Activated T-cell treated with anti-CD3 and anti-CD28 coated beads, Interleukin-2, amount 50 U/mL, for 24 hours (primary cell): ENCODE measurements at regions not wholly inside any gene's neighbourhood (a gene's known extent, or its start where the extent isn't known, plus 50 kb on each side); places are given as distances from the start of the nearest gene placed in this dataset.
"Not testable (repeated sequence)": the region's sequence is repeated elsewhere in the genome, so short reads cannot be mapped to it uniquely, and the experiment has no call there.

Experiments
- DNase-seq: peaks from one replicate; pipeline ENCODE4 v3.0.0-alpha.2; 2020
- H3K27ac Mint-ChIP-seq: 2 replicates; pipeline ENCODE4 v1.8.0; 2020; ENCODE audit warnings: mild to moderate bottlenecking, mixed read lengths
- H3K27me3 Mint-ChIP-seq: 2 replicates; pipeline ENCODE4 v1.8.0; 2020; ENCODE audit warnings: mixed read lengths
- H3K36me3 Mint-ChIP-seq: 2 replicates; pipeline ENCODE4 v1.8.0; 2020; ENCODE audit warnings: low read depth, mixed read lengths
- H3K4me1 Mint-ChIP-seq: 2 replicates; pipeline ENCODE4 v1.8.0; 2020; ENCODE audit warnings: low read depth, mixed read lengths
- H3K4me3 Mint-ChIP-seq: 2 replicates; pipeline ENCODE4 v1.8.0; 2020; ENCODE audit warnings: mild to moderate bottlenecking, moderate library complexity, mixed read lengths
- H3K9me3 Mint-ChIP-seq: 2 replicates; pipeline ENCODE4 v1.8.0; 2020; ENCODE audit warnings: mixed read lengths

- Mint-ChIP-seq H3K9me3 (no peaks in the 10 kb centered on the region), H3K27ac (no peak overlapping the region), H3K36me3 (no peaks in the 10 kb centered on the region), H3K4me3 (no peak overlapping the region), H3K4me1 (peaks cover 5% of the 10 kb centered on the region), H3K27me3 (peaks cover 60% of the 10 kb centered on the region)
- no peak for DNase-seq
Measured at GRCh38 chr3:184489268-184489841, 72.2 kb upstream of the EPHB3 start.

DNA sequence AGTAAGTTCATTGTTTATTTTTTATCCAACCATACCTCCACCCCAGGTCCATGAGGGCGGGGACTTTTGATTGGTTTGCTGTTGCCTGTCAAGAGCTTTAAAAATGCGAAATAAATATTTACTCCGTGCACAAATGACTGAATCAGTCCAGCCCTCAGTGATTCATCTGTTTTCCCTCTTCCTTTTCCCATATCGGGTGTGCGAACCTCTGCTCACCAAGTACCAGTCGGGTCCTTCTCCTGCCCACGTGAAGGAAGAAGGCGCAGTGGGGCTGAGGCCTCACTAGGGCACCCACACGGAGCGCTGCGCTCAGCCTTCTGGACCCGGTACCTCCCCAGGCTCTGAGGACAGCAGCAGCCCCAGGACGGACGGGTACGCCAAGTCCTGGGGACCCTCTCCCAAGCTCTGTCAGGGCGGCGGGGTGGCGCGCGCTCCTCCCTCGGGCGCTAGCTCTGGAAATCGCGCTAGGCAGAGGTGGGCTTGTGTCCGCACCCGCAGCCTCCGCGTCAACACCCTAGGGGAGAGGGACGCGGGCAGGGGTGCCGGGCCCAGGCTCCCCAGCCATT, 70.5 kb upstream of the EPHB3 start:
- no peaks in the 10 kb centered on the region for H3K36me3 Mint-ChIP-seq
- H3K4me3 Mint-ChIP-seq: no peak overlapping the region
- peaks cover 62% of the 10 kb centered on the region for H3K27me3 Mint-ChIP-seq
- no peak for DNase-seq
- peaks cover 5% of the 10 kb centered on the region for H3K4me1 Mint-ChIP-seq
- no peaks in the 10 kb centered on the region for H3K9me3 Mint-ChIP-seq
- no peak overlapping the region for H3K27ac Mint-ChIP-seq

GRCh38 chr3:184491867-184492615, 69.5 kb upstream of the EPHB3 start:
- peaks cover 5% of the 10 kb centered on the region for H3K4me1 Mint-ChIP-seq
- no peaks in the 10 kb centered on the region for H3K9me3 Mint-ChIP-seq
- H3K27ac Mint-ChIP-seq: no peak overlapping the region
- no peaks in the 10 kb centered on the region for H3K36me3 Mint-ChIP-seq
- H3K27me3 Mint-ChIP-seq: peaks cover 65% of the 10 kb centered on the region
- H3K4me3 Mint-ChIP-seq: no peak overlapping the region
- DNase-seq: no peak

DNA sequence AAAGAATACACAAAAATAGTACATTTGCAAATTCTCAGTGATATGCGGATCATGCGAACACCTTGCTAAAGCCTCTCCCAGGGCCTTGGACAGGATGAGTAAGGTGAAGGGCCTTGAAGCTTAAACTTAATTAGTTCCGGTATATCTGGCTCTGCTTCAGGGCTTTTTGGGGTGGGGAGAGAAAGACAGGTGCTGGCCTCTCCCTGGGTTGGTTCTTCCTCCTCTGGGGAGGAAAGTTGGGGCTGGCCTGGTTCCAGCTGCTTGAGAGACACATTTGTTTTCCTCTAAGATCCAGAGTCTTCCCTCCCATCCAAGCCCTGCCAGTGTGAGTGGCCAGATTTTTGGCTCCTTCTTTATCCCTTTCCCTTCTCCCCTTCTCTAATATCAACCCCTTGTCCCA, 64.7 kb upstream of the EPHB3 start:
- Mint-ChIP-seq H3K36me3 (no peaks in the 10 kb centered on the region), H3K27me3 (peaks cover 59% of the 10 kb centered on the region)

GRCh38 chr3:184497804-184498203, 63.8 kb upstream of the EPHB3 start:
- H3K27ac Mint-ChIP-seq: no peak overlapping the region
- peaks cover 1% of the 10 kb centered on the region for H3K4me1 Mint-ChIP-seq
- H3K4me3 Mint-ChIP-seq: no peak overlapping the region
- peaks cover 56% of the 10 kb centered on the region for H3K27me3 Mint-ChIP-seq
- no peaks in the 10 kb centered on the region for H3K36me3 Mint-ChIP-seq
- peaks cover 4% of the 10 kb centered on the region for H3K9me3 Mint-ChIP-seq
- DNase-seq: no peak

More for the DNA sequence above, 64.7 kb upstream of the EPHB3 start:
- no peak overlapping the region for H3K27ac Mint-ChIP-seq
- no peaks in the 10 kb centered on the region for H3K9me3 Mint-ChIP-seq
- DNase-seq: no peak
- H3K4me3 Mint-ChIP-seq: no peak overlapping the region
- peaks cover 5% of the 10 kb centered on the region for H3K4me1 Mint-ChIP-seq

GRCh38 chr3:184498986-184499606, 62.5 kb upstream of the EPHB3 start:
- peaks cover 49% of the 10 kb centered on the region for H3K27me3 Mint-ChIP-seq
- no peaks in the 10 kb centered on the region for H3K4me1 Mint-ChIP-seq
- H3K27ac Mint-ChIP-seq: no peak overlapping the region

DNA sequence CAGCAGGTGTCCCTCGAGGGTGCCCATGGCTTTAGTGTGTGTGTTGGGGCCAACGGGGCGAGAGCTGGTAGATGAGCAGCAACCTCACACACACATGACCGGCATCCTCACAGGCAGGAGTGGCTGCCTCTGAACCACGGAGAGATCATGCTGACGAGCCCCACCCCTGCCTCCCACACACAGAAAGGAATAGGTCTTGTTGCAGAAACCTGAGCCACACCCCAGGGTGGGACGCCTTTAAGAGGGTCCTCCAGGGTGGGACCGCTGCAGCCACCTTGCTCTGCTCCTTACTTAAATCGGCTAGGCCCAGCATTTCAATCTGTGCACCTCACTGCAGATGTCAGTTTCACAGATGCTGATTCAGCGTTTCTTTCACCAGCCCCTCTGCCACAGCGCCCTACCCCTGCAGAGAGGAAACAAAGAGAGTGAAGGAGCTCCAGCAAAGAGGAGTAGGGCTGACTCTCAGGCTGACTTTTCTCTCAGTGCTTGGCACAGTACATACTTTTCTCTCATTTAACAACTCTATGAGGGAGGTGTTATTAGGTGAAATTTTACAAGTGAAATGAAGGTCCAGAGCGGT, 61.2 kb upstream of the EPHB3 start:
- no peak for DNase-seq
- no peak overlapping the region for H3K27ac Mint-ChIP-seq
- H3K27me3 Mint-ChIP-seq: peaks cover 46% of the 10 kb centered on the region
- no peaks in the 10 kb centered on the region for H3K36me3 Mint-ChIP-seq
- peaks cover 4% of the 10 kb centered on the region for H3K9me3 Mint-ChIP-seq
- H3K4me1 Mint-ChIP-seq: no peaks in the 10 kb centered on the region
- H3K4me3 Mint-ChIP-seq: no peak overlapping the region

More at GRCh38 chr3:184498986-184499606, 62.5 kb upstream of the EPHB3 start:
- H3K36me3 Mint-ChIP-seq: no peaks in the 10 kb centered on the region
- H3K4me3 Mint-ChIP-seq: no peak overlapping the region
- no peak for DNase-seq
- peaks cover 4% of the 10 kb centered on the region for H3K9me3 Mint-ChIP-seq

GRCh38 chr3:184502123-184502667, 59.4 kb upstream of the EPHB3 start:
- Mint-ChIP-seq H3K9me3 (peaks cover 4% of the 10 kb centered on the region), H3K27me3 (peaks cover 45% of the 10 kb centered on the region), H3K4me1 (no peaks in the 10 kb centered on the region), H3K36me3 (no peaks in the 10 kb centered on the region), H3K27ac (no peak overlapping the region), H3K4me3 (no peak overlapping the region)
- DNase-seq: no peak

DNA sequence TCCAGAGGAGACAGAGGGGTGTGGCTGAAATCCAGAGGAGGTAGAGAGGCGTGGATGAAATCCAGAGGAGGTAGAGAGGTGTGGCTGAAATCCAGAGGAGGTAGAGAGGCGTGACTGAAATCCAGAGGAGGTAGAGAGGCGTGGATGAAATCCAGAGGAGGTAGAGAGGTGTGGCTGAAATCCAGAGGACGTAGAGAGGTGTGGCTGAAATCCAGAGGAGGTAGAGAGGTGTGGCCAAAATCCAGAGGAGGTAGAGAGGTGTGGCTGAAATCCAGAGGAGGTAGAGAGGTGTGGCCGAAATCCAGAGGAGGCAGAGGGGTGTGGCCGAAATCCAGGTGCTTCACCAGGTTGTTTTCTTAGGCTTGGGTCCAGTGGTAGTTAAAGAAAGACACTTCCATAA, 58.7 kb upstream of the EPHB3 start:
- H3K4me1 Mint-ChIP-seq, H3K36me3 Mint-ChIP-seq, DNase-seq, H3K4me3 Mint-ChIP-seq, H3K27ac Mint-ChIP-seq, H3K9me3 Mint-ChIP-seq: not testable (repeated sequence)
- peaks cover 48% of the 10 kb centered on the region for H3K27me3 Mint-ChIP-seq

DNA sequence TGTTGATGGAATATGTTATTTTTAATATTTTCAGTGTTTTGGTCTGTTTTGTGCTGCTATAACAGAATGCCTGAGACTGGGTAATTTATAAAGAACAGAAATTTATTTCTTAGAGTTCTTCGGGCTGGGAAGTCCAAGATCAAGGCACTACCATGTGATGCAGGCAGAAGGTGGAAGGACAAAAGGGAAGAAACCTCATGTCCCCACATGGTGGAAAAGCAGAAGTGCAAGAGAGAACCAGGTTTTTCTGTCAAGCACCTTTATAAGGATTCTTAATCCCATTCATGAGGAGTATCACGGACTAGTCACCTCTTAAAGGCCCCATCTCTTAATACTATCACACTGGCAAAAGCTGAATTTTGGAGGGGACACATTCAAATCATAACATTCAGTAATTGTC, 57.9 kb upstream of the EPHB3 start:
- Mint-ChIP-seq H3K9me3 (peaks cover 4% of the 10 kb centered on the region), H3K36me3 (no peaks in the 10 kb centered on the region), H3K4me3 (no peak overlapping the region), H3K27me3 (peaks cover 48% of the 10 kb centered on the region), H3K27ac (no peak overlapping the region), H3K4me1 (no peaks in the 10 kb centered on the region)
- DNase-seq: no peak

GRCh38 chr3:184505076-184505878, 56.3 kb upstream of the EPHB3 start:
- DNase-seq: no peak
- no peaks in the 10 kb centered on the region for H3K36me3 Mint-ChIP-seq
- no peak overlapping the region for H3K4me3 Mint-ChIP-seq
- H3K9me3 Mint-ChIP-seq: peaks cover 4% of the 10 kb centered on the region
- peaks cover 33% of the 10 kb centered on the region for H3K27me3 Mint-ChIP-seq
- H3K27ac Mint-ChIP-seq: no peak overlapping the region
- no peaks in the 10 kb centered on the region for H3K4me1 Mint-ChIP-seq

- H3K36me3 Mint-ChIP-seq: no peaks in the 10 kb centered on the region
- peaks cover 40% of the 10 kb centered on the region for H3K27me3 Mint-ChIP-seq
- no peak for DNase-seq
- H3K4me3 Mint-ChIP-seq: no peak overlapping the region
- no peak overlapping the region for H3K27ac Mint-ChIP-seq
- no peaks in the 10 kb centered on the region for H3K4me1 Mint-ChIP-seq
- peaks cover 4% of the 10 kb centered on the region for H3K9me3 Mint-ChIP-seq
Measured at GRCh38 chr3:184506561-184506991, 55.0 kb upstream of the EPHB3 start.

DNA sequence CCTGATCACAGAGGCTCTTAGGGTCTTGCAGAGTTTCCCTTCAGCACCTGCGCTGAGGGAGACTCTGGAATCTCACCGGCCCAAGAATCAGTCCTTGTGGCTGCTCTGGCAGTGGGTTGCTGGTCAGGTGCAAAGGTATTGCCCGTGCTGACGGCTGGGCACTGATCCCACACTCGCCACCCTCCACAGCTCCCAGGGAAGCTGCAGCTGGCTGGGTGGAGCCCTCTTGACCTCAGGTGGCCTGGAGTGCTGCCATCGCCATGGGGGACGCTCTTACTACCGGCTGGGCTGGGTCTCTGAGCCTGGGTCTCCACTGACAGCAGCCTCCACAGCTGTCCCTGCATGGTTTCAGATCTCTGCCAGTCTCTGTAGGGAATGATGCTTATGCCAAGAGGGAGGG, 52.6 kb upstream of the EPHB3 start:
- Mint-ChIP-seq H3K27me3 (peaks cover 55% of the 10 kb centered on the region), H3K9me3 (no peaks in the 10 kb centered on the region), H3K36me3 (no peaks in the 10 kb centered on the region), H3K4me1 (peaks cover 5% of the 10 kb centered on the region), H3K4me3 (no peak overlapping the region), H3K27ac (no peak overlapping the region)
- no peak for DNase-seq

DNA sequence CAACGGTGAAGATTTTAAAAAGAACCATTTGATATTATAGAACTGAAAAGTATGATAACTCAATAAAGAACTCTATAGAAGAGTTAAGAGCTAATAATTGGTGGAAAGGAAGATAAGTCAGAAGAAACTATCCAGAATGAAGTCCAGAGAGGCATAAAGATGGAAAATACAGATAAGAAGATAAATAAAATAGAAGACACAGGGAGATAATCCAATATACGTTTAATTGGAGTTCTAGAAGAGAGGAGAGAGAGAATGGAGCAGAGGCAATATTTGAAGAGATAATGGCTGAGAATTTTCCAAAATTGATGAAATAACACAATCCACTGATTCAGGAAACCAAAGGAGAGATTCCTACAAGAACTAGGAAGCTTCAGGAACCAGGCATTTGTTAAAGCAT, 49.8 kb upstream of the EPHB3 start:
- Mint-ChIP-seq H3K27ac (no peak overlapping the region), H3K9me3 (no peaks in the 10 kb centered on the region), H3K36me3 (no peaks in the 10 kb centered on the region), H3K27me3 (peaks cover 65% of the 10 kb centered on the region), H3K4me1 (peaks cover 9% of the 10 kb centered on the region), H3K4me3 (no peak overlapping the region)
- no peak for DNase-seq
